NOMO-1 treated with DMSO at 0.1 percent for 48 hours (cell line): ENCODE measurements at regions not wholly inside any gene's neighbourhood (a gene's known extent, or its start where the extent isn't known, plus 50 kb on each side); places are given as distances from the start of the nearest gene placed in this dataset.

Experiments
- DNase-seq: peaks from one replicate; lab custom pipeline; 2025; ENCODE audit not compliant: unreplicated experiment; lab: John Stamatoyannopoulos, UW

GRCh38 chr10:3361640-3362039, 189.1 kb upstream of the PITRM1 start:
- DNase-seq: no peak

- no peak for DNase-seq
Observed at GRCh38 chr10:3357737-3358136, 185.2 kb upstream of the PITRM1 start.

GRCh38 chr10:3355536-3355935, 183.0 kb upstream of the PITRM1 start:
- no peak for DNase-seq

GRCh38 chr10:3354174-3354900, 181.8 kb upstream of the PITRM1 start:
- DNase-seq: peak; percentile 9

GRCh38 chr10:3353235-3353634, 180.7 kb upstream of the PITRM1 start:
- DNase-seq: no peak

- DNase-seq: no peak
Observed at GRCh38 chr10:3350617-3351258, 178.2 kb upstream of the PITRM1 start.

- DNase-seq: no peak
Observed at GRCh38 chr10:3350205-3350604, 177.6 kb upstream of the PITRM1 start.

GRCh38 chr10:3348564-3348963, 176.0 kb upstream of the PITRM1 start:
- DNase-seq: no peak

GRCh38 chr10:3347413-3348182, 175.0 kb upstream of the PITRM1 start:
- DNase-seq: no peak

- no peak for DNase-seq
Observed at GRCh38 chr10:3346851-3347250, 174.3 kb upstream of the PITRM1 start.

GRCh38 chr10:3342771-3343170, 170.2 kb upstream of the PITRM1 start:
- DNase-seq: no peak

- no peak for DNase-seq
Observed at GRCh38 chr10:3340127-3340730, 167.6 kb upstream of the PITRM1 start.

- DNase-seq: peak; percentile 24
Observed at GRCh38 chr10:3339531-3339950, 167.0 kb upstream of the PITRM1 start.

- DNase-seq: no peak
Observed at GRCh38 chr10:3339121-3339520, 166.5 kb upstream of the PITRM1 start.

GRCh38 chr10:3337741-3338140, 165.2 kb upstream of the PITRM1 start:
- no peak for DNase-seq

- DNase-seq: no peak
Observed at GRCh38 chr10:3336673-3337293, 164.2 kb upstream of the PITRM1 start.

- no peak for DNase-seq
Observed at GRCh38 chr10:3333426-3333825, 160.8 kb upstream of the PITRM1 start.

GRCh38 chr10:3331690-3332230, 159.2 kb upstream of the PITRM1 start:
- no peak for DNase-seq

GRCh38 chr10:3331187-3331586, 158.6 kb upstream of the PITRM1 start:
- no peak for DNase-seq

GRCh38 chr10:3330663-3331062, 158.1 kb upstream of the PITRM1 start:
- DNase-seq: peak; percentile 93
